Astrocyte (in vitro differentiated cells and primary cell): ENCODE measurements at regions not wholly inside any gene's neighbourhood (a gene's known extent, or its start where the extent isn't known, plus 50 kb on each side); places are given as distances from the start of the nearest gene placed in this dataset.

Experiments
- DNase-seq: peaks from one replicate; pipeline ENCODE4 v3.0.0-alpha.2; 2010; ENCODE audit warnings: low read depth
- FAIRE-seq: peaks from 2 replicates; lab custom pipeline; 2011; peaks lifted over from hg19 to GRCh38; lab: Jason Lieb, UNC
- H2AFZ ChIP-seq: 2 replicates; pipeline ENCODE4 v1.6.0; 2012; ENCODE audit warnings: low read depth, low read length, inconsistent platforms
- H3K27ac ChIP-seq: 2 replicates; pipeline ENCODE4 v1.5.1; 2011; ENCODE audit warnings: low read depth, low read length, inconsistent platforms
- H3K27me3 ChIP-seq: 2 replicates; pipeline ENCODE4 v1.6.0; 2011; ENCODE audit warnings: low read length, inconsistent platforms; ENCODE audit not compliant: insufficient read depth
- H3K36me3 ChIP-seq: 2 replicates; pipeline ENCODE4 v1.5.1; 2011; ENCODE audit warnings: low read length, inconsistent platforms; ENCODE audit not compliant: insufficient read depth
- H3K4me1 ChIP-seq: 2 replicates; pipeline ENCODE4 v1.5.1; 2011; ENCODE audit warnings: low read length, inconsistent platforms; ENCODE audit not compliant: insufficient read depth
- H3K4me2 ChIP-seq: 2 replicates; pipeline ENCODE4 v1.6.0; 2012; ENCODE audit warnings: low read length, inconsistent platforms
- H3K4me3 ChIP-seq: 2 replicates; pipeline ENCODE4 v1.5.1; 2011; ENCODE audit warnings: low read depth, mild to moderate bottlenecking, low read length, inconsistent platforms; ENCODE audit not compliant: insufficient read depth
- H3K79me2 ChIP-seq: 2 replicates; pipeline ENCODE4 v1.6.0; 2012; ENCODE audit warnings: mild to moderate bottlenecking, low read length, inconsistent platforms; ENCODE audit not compliant: insufficient read depth
- H3K9ac ChIP-seq: 2 replicates; pipeline ENCODE4 v1.6.0; 2012; ENCODE audit warnings: mild to moderate bottlenecking, low read length, inconsistent platforms
- H3K9me3 ChIP-seq: 2 replicates; pipeline ENCODE4 v1.5.1; 2012; ENCODE audit warnings: low read depth, mild to moderate bottlenecking, low read length, inconsistent platforms; ENCODE audit not compliant: insufficient read depth
- H4K20me1 ChIP-seq: 2 replicates; pipeline ENCODE4 v1.6.0; 2012; ENCODE audit warnings: low read length, inconsistent platforms; ENCODE audit not compliant: insufficient read depth
- H3K27ac Mint-ChIP-seq: one replicate; pipeline ENCODE4 v1.8.0; 2021; ENCODE audit warnings: mild to moderate bottlenecking, mixed read lengths; ENCODE audit not compliant: unreplicated experiment
- H3K27me3 Mint-ChIP-seq: one replicate; pipeline ENCODE4 v1.8.0; 2021; ENCODE audit warnings: low read depth, mixed read lengths; ENCODE audit not compliant: unreplicated experiment
- H3K36me3 Mint-ChIP-seq: one replicate; pipeline ENCODE4 v1.8.0; 2021; ENCODE audit warnings: low read depth, mixed read lengths; ENCODE audit not compliant: unreplicated experiment
- H3K4me1 Mint-ChIP-seq: one replicate; pipeline ENCODE4 v1.8.0; 2021; ENCODE audit warnings: low read depth, mixed read lengths; ENCODE audit not compliant: unreplicated experiment
- H3K4me3 Mint-ChIP-seq: one replicate; pipeline ENCODE4 v1.8.0; 2021; ENCODE audit warnings: mild to moderate bottlenecking, moderate library complexity, mixed read lengths; ENCODE audit not compliant: unreplicated experiment
- H3K9me3 Mint-ChIP-seq: one replicate; pipeline ENCODE4 v1.8.0; 2021; ENCODE audit warnings: mild to moderate bottlenecking, mixed read lengths; ENCODE audit not compliant: unreplicated experiment
- EZH2 ChIP-seq: IDR thresholded peaks from 2 replicates; pipeline ENCODE4 v1.6.1; 2012; ENCODE audit warnings: mild to moderate bottlenecking, low read length, inconsistent platforms; ENCODE audit not compliant: insufficient read depth
- TF ChIP-seq, protein P1 (sequence below): IDR thresholded peaks from 2 replicates; pipeline ENCODE4 v1.5.1; 2011; ENCODE audit warnings: low read depth, mild to moderate bottlenecking, inconsistent platforms, low read length, moderate library complexity; ENCODE audit not compliant: insufficient read depth

DNA sequence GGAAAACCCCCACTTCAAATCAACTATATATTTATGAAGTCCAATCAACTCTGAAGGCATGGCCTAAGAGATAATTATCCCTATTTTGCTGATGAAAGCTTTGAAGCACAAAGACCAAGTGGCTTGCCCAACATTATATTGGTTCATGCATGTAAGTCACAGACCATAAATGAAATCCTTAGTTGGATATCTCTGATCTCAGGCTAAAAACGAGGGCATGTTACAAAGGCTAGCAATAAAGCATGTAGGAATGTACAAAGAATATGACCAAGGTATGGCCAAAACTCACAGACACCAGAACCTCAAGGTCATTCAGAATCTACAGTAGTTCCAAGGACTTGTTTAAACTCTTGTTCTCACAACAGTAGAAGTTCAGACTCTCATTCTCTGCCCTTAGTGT lies 100.2 kb upstream of the SESN3 start:
- peaks cover 11% of the 10 kb centered on the region for H3K4me1 Mint-ChIP-seq
- no peaks in the 10 kb centered on the region for H3K9me3 Mint-ChIP-seq
- no peak overlapping the region for H3K4me3 ChIP-seq
- no peaks in the 10 kb centered on the region for H3K9me3 ChIP-seq
- H3K79me2 ChIP-seq, result no peaks in the 10 kb centered on the region
- no peaks in the 10 kb centered on the region for H3K36me3 ChIP-seq
- no peak overlapping the region for H3K4me2 ChIP-seq
- H3K4me1 ChIP-seq, result no peaks in the 10 kb centered on the region
- peaks cover 3% of the 10 kb centered on the region for H3K27me3 Mint-ChIP-seq
- no peaks in the 10 kb centered on the region for H3K27me3 ChIP-seq
- no peak overlapping the region for H2AFZ ChIP-seq
- no peak for TF ChIP-seq EZH2
- TF ChIP-seq, protein P1, sequence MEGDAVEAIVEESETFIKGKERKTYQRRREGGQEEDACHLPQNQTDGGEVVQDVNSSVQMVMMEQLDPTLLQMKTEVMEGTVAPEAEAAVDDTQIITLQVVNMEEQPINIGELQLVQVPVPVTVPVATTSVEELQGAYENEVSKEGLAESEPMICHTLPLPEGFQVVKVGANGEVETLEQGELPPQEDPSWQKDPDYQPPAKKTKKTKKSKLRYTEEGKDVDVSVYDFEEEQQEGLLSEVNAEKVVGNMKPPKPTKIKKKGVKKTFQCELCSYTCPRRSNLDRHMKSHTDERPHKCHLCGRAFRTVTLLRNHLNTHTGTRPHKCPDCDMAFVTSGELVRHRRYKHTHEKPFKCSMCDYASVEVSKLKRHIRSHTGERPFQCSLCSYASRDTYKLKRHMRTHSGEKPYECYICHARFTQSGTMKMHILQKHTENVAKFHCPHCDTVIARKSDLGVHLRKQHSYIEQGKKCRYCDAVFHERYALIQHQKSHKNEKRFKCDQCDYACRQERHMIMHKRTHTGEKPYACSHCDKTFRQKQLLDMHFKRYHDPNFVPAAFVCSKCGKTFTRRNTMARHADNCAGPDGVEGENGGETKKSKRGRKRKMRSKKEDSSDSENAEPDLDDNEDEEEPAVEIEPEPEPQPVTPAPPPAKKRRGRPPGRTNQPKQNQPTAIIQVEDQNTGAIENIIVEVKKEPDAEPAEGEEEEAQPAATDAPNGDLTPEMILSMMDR, result no peak
- no peak overlapping the region for H3K9ac ChIP-seq
- H3K4me3 Mint-ChIP-seq, result no peak overlapping the region
- DNase-seq (no peak), FAIRE-seq (no peak)
- no peaks in the 10 kb centered on the region for H4K20me1 ChIP-seq
- no peak overlapping the region for H3K27ac ChIP-seq
- no peak overlapping the region for H3K27ac Mint-ChIP-seq
- no peaks in the 10 kb centered on the region for H3K36me3 Mint-ChIP-seq

DNA sequence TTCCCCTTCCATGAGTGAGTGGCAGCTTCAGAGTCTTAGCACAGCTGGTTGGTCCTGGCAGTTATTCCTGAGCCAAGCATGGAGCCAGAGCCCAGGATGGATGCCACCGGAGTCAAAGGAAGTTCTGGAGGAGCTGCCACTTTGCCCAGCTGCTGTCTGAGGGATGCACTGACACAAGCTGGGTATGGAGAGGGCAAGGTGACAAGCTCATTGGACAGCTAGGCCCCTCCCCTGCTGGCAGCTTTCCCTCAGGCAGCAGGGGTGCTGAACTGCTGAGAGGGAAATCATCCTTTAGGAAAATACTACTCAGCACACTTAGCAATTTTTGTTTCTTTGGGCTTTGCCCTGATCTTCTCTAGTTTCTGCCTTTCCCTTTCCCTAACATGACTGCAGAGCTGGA lies 99.3 kb upstream of the SESN3 start:
- Histone ChIP-seq H3K27ac (no peak overlapping the region), H3K4me3 (no peak overlapping the region), H3K36me3 (no peaks in the 10 kb centered on the region), H3K4me2 (no peak overlapping the region), H3K79me2 (no peaks in the 10 kb centered on the region), H3K27me3 (no peaks in the 10 kb centered on the region), H4K20me1 (no peaks in the 10 kb centered on the region), H3K9me3 (no peaks in the 10 kb centered on the region), H2AFZ (no peak overlapping the region), H3K4me1 (no peaks in the 10 kb centered on the region), H3K9ac (no peak overlapping the region)
- DNase-seq (no peak), FAIRE-seq (no peak)
- TF ChIP-seq EZH2, result no peak
- TF ChIP-seq, protein P1, result no peak
- peaks cover 9% of the 10 kb centered on the region for H3K4me1 Mint-ChIP-seq
- H3K27ac Mint-ChIP-seq, result no peak overlapping the region
- no peaks in the 10 kb centered on the region for H3K36me3 Mint-ChIP-seq
- peaks cover 3% of the 10 kb centered on the region for H3K27me3 Mint-ChIP-seq
- H3K9me3 Mint-ChIP-seq, result no peaks in the 10 kb centered on the region
- H3K4me3 Mint-ChIP-seq, result no peak overlapping the region

GRCh38 chr11:95327273-95327948 lies 96.4 kb upstream of the SESN3 start:
- peaks cover 2% of the 10 kb centered on the region for H3K9me3 Mint-ChIP-seq
- H3K27ac ChIP-seq, result no peak overlapping the region
- H2AFZ ChIP-seq, result no peak overlapping the region
- H3K4me1 Mint-ChIP-seq, result peaks cover 13% of the 10 kb centered on the region
- no peak overlapping the region for H3K4me2 ChIP-seq
- H3K4me3 Mint-ChIP-seq, result no peak overlapping the region
- H3K27me3 Mint-ChIP-seq, result peaks cover 3% of the 10 kb centered on the region
- no peaks in the 10 kb centered on the region for H4K20me1 ChIP-seq
- no peaks in the 10 kb centered on the region for H3K27me3 ChIP-seq
- no peak overlapping the region for H3K4me3 ChIP-seq
- no peaks in the 10 kb centered on the region for H3K36me3 ChIP-seq
- TF ChIP-seq EZH2, result no peak
- TF ChIP-seq, protein P1, result no peak
- peaks cover 5% of the 10 kb centered on the region for H3K4me1 ChIP-seq
- no peak for FAIRE-seq
- H3K27ac Mint-ChIP-seq, result no peak overlapping the region
- no peaks in the 10 kb centered on the region for H3K79me2 ChIP-seq
- no peak for DNase-seq
- no peak overlapping the region for H3K9ac ChIP-seq
- H3K36me3 Mint-ChIP-seq, result no peaks in the 10 kb centered on the region
- H3K9me3 ChIP-seq, result no peaks in the 10 kb centered on the region
